Mammary epithelial cell (primary cell): ENCODE measurements at regions not wholly inside any gene's neighbourhood (a gene's known extent, or its start where the extent isn't known, plus 50 kb on each side); places are given as distances from the start of the nearest gene placed in this dataset.

Experiments
- EZH2 ChIP-seq: IDR thresholded peaks from 2 replicates; pipeline ENCODE4 v1.6.1; 2012; ENCODE audit warnings: low read length, inconsistent platforms, borderline replicate concordance
- TF ChIP-seq, protein P1 (sequence below), 2 donors: IDR thresholded peaks in 1 of 2; conservative IDR thresholded peaks in 1 of 2; 2 replicates each; pipeline ENCODE4 v1.5.1; 2011 to 2012; ENCODE audit warnings: inconsistent platforms in 2 of 2, low read length in 2 of 2, mild to moderate bottlenecking in 2 of 2, control low read depth in 1 of 2, low read depth in 1 of 2; ENCODE audit not compliant: insufficient read depth in 1 of 2; ENCODE audit errors: extremely low read depth in 1 of 2

DNA sequence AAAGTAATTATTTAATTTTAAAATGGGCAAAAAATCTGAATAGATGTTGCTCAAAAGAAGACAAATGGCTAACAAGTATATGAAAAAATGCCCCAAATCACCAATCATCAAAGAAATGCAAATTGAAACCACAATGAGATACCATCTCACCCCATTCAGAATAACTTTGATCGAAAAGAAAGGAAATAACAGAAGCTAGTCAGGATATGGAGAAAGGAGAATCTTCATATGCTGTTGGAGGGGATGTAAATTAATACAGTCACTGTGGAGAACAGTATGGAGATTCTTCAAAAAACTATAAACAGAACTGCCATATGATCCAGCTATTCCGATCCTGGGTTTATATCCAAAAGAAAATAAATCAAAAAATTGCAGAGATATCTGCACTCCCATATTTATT, 418.5 kb upstream of the RGMB start:
- TF ChIP-seq, protein P1, sequence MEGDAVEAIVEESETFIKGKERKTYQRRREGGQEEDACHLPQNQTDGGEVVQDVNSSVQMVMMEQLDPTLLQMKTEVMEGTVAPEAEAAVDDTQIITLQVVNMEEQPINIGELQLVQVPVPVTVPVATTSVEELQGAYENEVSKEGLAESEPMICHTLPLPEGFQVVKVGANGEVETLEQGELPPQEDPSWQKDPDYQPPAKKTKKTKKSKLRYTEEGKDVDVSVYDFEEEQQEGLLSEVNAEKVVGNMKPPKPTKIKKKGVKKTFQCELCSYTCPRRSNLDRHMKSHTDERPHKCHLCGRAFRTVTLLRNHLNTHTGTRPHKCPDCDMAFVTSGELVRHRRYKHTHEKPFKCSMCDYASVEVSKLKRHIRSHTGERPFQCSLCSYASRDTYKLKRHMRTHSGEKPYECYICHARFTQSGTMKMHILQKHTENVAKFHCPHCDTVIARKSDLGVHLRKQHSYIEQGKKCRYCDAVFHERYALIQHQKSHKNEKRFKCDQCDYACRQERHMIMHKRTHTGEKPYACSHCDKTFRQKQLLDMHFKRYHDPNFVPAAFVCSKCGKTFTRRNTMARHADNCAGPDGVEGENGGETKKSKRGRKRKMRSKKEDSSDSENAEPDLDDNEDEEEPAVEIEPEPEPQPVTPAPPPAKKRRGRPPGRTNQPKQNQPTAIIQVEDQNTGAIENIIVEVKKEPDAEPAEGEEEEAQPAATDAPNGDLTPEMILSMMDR (conservative IDR thresholded peaks at IDR 0.05 in 1 of 2, IDR thresholded peaks at IDR 0.05 in 1 of 2; ENCODE audit: extremely low read depth in 1 of 2, insufficient read depth in 1 of 2, low read depth in 1 of 2, low read length in 2 of 2), result no peak
- TF ChIP-seq EZH2, result no peak
